Fibroblast of skin of back (primary cell): ENCODE measurements at regions not wholly inside any gene's neighbourhood (a gene's known extent, or its start where the extent isn't known, plus 50 kb on each side); places are given as distances from the start of the nearest gene placed in this dataset.

Experiments
- DNase-seq: peaks from one replicate; pipeline ENCODE4 v3.0.0-alpha.2; 2013

DNA sequence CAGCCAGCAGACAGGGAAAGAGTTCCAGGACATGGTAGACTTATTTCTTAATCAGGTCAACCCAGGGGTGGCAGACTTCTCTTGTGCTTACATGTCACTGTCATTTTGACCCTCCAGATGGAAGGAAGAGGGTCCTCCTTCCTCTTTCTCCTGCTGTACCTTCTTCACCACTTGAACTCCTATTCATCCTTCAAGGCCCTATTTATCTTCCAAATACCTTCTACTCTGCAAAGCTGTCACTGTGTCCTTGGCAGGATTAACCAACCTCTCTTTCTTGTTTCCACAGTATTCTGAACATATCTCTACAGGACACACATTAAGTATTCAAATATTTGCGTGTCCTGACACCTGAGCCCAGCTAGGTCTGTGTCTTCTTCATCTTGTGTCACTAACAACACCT, 163.1 kb downstream of the DICER1 start:
- no peak for DNase-seq

DNA sequence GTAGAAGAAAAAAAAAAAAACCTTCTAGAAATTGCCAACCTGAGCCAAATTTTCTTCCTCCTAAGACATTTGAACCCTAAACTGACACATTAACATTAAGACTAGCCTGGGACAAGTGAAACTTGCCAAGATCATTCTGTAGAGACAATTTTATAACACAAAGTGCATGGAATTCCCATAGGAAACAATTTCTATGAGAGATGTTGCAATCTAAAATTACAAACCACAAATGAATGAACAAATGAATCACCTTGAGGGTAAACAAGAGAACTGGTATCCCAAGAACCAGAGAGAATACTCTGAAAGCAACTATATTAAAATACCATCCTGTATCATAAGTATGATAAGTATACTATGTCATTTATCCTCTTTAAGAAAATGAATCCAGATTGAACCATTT, 165.3 kb downstream of the DICER1 start:
- DNase-seq, result no peak

DNA sequence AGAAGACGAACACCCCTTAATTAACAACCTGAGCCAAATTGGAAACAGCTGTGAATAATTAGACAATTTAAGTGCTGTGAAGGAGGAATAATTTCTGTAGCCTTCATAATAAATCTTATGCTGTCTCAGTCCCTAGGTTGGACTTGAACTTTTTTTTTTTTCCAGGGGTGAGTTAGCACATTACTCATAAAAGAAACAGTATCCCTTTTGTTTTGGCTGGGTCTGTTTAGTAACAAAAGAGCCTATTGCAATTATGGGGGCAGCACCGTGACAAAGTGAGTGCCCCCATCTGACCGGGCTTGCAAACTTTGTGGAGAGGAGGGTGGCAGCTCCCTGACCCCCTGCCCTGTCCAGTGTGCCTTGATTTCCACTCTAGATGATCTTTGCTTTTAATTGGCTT, 167.4 kb downstream of the DICER1 start:
- no peak for DNase-seq

DNA sequence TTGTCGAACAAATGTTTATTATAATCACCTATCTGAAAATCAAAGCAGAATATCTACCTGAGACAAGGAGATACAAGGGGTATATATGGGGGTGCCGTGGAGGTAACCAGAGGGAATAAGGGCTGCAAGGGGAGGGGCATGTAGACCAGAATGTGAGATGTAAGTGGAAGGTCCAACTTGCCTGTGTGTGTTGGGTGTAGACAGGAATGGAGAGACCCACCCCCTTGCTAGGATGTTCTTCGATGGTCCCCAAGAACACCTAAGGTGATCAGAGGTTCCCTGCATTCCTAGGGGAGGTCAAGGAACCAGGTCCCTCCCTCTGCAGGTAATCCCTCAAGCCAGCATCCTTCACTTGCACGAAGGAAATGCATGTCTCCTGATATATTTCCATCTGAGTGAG, 167.9 kb downstream of the DICER1 start:
- no peak for DNase-seq

DNA sequence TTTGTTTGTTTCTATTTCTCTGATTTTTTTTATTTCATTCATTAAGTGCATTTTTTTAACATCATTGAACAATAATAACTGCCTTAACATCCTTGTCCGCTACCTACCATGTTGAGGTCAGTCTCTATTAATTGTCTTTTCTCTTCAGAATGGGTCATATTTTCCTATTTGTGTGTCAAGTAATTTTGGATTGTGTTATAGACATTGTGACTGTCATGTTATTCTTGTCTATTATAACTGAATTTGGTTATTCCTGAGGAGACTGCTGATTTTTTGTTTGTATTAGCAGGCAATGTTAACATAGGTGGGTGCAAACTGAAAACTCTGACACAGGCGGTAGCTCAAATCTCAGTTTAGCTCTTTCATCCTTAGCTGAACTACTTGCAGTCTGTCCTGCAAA, 169.9 kb downstream of the DICER1 start:
- no peak for DNase-seq

DNA sequence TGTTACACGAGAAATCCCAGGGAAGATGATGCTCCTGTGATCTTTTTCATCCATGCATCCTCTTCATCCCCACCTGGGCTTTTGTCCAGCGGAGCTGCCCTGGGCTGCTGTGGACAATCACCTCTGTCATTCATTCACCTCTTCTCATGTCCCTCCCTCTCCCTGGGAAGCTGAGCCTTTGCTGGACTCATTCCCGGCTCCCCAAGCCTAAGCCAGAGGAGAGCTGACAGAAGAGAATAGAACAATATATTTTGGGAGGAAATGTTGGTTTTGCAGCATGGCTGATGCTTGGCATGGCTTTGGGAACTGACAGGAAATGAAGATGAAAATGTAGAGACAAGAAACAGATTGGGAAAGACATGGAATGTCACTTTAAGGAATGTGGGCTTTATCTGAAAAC, 177.4 kb downstream of the DICER1 start:
- no peak for DNase-seq

DNA sequence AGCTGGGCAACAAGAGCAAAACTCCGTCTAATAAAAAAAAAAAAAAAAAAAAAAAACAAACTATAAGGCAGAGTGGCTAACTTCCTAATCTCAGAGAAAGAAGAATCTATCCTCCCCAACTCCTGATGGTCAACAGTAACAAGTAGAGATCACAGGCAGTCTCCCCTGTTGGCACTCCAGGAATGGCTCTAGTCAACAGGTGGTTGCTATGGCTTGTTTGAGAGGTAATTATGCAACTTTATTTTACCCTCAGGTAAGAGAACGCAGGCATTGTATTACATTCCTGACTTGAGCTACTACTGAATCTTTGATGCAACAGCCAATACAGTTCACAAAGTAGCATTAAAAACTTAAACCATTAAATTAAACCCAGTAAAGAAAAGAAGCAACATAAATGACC, 180.3 kb downstream of the DICER1 start:
- DNase-seq, result no peak

DNA sequence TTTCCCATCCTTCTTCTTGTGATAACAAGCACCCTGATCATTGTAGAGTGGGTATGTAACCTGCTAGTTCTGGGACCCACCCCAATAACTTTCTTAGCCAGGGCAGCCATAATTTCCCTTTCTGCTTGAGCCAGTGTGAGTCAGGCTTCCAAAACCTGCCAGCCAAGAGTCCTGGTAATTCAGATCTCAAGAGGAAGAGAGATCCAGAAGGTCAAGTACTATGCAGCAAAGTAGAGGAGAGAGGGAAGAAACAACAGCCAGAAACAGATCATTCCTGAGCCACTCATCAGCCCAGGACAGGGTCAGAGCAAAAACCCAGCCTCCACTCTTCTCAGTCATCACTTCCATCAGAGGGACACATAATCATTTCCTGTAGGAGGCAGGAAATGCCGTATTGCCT, 182.0 kb downstream of the DICER1 start:
- no peak for DNase-seq

DNA sequence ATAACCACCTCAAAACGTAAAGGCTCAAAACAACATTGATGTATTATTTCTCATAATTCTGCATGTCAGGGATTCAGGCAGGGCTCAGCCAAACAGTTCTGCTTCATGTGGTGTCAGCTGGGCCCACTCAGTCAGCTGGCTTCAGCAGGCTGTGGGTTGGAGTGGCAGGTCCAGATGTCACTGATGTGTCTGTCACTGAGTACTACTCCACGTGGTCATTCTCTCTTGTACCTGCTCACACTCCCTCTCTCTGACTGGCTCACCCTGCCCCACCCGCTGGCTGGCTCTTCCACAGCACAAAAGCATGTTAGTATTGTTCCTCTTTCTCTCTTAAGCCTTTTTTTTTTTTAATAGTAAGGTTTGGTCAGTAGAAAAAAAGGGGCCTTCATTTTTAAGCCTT, 182.4 kb downstream of the DICER1 start:
- no peak for DNase-seq

DNA sequence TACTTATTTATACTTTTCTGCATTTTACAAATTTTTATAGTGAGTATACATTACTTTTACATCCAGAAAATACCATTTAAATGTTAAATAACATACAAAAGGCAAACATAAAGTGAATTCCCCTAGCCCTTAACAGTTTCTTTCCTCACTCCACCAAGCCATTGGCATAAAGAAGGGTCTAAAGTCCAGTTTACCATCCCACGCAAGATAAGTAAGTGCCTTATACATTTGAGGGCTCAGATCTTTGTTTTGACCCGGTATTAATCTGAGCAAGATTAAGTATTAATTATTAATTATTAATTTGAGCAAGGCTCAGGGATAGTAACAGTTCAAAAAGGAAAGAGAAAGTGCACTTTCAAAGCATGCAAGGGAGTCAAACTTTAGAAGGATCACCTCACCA, 182.9 kb downstream of the DICER1 start:
- DNase-seq, result no peak

DNA sequence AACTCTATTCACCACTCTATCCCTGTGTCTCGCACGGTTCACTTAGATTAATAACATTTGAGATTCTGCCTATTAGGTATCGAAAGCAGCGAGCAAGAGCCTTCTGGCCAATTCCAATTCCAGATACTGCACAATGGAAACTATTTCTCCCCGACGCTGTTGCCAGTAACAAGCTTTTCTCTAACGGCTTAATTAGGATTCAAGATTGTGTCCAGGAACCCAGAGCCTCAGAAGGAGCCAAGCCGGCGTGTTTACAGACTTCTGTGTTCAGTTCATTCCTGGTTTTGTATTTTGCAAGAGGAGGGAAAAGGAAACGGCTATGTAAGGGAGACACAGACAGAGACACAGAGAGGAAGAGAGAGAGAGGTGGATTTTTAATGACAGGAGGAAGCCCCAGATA, 185.6 kb downstream of the DICER1 start:
- DNase-seq, result no peak

DNA sequence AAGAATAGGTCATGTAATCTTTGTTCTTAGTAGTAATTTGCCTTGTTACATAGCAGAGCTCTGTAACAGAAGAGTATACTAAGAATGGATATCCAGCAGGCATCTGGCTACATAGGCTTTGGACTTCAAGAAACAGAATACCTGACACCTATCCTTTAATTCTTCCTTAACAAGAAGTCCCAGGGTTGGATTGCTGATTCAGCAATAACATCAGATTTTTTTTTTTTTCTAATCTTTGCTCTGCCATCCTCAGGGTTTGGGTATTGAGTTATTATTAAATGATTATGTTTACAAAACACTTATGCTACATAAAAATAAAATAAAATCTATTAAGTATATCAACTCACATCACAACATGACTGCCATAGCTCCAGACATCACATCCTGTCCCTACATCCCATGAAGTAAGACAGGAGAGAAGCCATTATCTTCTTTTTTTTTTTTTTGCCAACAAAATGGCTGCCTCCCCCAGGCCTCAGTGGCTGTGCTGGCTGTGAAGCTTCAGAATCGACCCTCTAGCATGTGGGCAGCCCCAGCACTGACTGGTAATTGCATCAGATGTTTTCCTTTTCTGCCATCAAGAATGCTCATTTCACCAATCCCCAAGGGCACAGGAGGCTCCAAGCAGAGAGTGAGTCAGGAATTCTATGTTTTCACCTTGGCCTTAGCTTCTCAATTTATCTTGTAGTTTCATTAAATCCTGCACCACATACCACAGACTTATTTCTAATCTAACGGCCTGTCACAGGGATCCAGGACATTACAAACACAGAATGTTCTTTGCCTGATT, 186.2 kb downstream of the DICER1 start:
- peak; percentile 23 for DNase-seq

DNA sequence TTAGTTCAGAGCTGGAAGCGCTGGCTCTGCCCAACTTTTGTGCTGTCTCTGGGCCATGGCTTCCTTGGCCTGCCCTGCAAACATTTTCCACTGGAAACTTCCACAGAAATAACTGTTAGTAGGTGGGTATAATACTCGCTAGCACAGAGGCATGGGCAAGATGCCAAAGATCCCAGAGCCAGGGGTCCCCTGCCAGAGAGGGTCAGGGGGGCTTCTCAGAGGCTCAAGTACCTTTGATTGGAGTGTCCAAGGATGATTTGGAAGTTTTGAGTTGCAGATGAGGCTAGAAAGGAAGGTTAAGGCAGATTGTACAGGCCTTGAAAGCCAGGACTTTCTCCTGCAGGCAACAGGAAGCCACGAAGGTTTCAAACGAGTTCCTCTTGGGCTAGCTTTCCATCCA, 187.6 kb downstream of the DICER1 start:
- DNase-seq, result no peak

DNA sequence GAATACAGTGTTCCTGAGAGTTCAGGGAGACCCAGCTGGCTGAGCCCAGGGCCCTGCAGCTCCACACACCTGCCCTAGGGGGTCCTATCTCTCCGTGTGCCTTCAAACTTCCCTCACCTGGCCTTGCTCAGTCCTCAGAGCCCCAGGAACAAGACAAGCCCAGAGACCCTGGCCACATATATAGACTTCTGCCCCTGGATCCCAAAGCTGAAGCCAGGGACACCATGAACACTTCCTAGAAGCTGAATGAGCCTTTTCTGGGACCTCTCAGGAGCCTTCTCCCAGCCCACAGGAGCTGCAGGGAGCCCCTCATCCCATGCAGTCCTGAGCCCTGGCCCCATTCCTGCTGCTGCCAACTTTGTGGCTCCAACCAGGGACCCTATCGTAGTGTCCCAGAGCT, 190.5 kb downstream of the DICER1 start:
- DNase-seq, result no peak

DNA sequence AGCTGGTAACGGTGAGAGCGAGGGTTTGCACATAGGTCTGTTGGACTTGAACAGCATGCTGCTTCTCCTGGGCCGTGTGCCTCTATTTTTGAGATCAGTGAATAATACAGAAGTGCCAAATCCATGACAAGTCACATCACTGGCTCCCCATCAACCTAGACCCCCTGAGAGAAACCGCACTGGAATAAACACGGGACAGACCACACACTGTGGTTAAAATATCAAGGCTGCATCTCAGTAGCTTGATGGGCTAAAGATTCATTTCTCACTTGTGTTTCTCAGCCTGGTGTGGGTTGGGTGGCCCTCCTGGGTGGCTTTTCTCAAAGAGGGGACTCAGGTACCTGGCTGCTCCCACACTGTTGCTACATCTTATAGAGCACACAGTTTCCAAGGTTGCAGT, 191.0 kb downstream of the DICER1 start:
- no peak for DNase-seq

DNA sequence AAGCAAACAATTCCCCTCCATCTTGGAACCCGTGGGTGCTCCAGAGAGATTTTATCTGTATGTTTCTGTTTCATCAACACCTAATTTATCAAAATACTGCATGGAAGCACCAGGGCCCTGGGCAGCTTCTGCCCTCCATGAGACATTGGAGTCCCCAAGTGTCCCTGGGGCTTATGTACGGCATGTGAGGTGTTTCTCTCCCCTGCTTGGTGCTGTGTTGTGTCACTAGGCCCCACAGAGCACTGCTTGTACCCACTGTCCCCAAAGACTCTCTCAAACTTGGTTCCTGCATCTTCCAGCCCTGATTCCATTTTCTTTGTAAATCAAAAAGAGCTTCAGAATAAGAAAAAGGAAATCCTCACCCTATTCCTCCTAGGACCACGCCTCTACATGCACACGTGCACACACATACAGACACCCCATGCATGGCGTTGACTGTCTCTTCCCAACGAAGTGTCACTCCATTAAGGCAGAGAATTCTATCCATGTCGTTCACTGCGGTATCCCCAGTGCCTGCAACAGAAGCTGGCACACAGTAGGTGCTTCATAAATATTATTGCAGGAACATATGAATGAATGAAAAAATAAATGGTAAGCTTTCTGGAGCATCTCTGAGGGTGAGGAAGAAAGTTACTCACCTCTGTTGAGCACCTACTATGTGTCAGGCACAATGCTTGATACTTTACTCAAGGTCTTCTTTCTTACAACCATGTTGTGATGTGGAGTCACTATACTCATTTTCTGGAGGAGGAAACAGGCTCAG, 191.6 kb downstream of the DICER1 start:
- no peak for DNase-seq

DNA sequence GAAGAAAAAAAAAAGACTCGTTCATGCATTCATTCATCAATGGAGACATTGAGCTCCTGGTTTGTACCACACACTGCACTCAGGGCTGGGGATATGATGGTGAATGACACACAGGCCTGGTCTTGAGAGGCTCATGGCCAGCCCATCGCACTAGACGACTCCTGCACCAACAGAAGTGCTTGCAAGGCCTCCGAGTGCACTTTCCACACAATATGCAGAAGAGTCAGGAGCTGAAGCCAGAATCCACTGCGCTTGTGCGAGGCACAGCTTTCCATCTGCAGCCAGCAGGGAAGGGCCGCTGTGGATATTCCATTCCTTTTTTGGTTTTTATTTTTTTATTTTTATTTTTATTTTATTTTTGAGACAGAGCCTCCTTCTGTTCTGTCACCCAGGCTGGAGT, 192.4 kb downstream of the DICER1 start:
- no peak for DNase-seq

DNA sequence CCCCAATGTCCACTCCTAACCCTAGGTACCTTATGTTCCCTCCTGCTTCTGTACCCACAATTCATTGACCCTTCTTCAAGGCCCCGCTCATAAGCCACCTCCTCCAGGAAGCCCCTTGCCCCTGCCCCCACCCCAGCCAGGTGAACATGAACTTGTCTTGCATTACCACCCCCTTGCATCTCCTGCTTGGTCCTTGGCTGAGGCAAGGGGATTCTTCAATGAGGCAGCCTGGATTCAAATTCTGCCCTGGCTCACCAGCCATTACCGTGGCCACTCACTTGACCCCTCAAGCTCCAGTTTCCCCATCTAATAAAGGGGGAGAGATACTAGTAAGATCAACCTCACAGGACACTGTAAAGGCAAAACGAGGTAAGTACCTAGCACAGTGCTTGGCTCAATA, 193.1 kb downstream of the DICER1 start:
- DNase-seq, result no peak

DNA sequence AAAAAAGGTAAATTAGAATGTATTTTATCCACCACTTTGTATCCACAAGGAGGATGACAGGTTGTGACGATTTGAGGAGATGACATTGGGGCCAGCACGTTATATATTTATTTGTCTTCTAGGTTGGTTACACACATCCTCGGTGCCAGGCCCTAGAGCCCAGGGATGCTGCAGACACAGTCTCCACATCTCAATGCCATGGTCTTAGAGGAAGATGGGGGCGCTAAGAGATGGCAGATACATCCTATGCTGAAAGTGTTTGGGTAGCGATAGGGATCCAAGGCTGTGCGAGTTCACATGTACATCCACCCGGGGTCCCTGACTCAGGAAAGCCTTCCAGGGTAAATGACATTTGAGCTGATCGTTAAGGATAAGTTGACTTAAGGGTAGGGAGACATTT, 193.1 kb upstream of the GSC start:
- no peak for DNase-seq

DNA sequence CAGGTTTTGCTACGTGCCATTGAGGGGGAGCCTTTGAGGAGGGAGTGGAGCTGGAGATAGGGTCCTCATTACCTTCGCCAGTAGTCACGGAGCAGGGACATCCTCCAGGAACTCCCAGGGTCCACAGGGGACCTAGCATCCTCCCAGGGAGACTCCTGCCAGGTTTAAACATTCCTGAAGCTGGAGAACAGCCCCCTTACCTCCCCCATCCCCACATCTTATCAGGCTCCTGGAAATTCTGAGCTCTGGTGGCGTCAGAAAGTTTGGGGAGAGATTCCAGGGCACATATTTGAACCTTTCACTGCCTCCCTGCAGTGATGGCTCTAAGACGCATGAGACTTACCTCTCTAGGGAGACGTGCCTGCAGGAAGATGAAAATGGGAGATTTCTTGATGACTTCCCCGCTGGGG, 192.3 kb upstream of the GSC start:
- no peak for DNase-seq

DNA sequence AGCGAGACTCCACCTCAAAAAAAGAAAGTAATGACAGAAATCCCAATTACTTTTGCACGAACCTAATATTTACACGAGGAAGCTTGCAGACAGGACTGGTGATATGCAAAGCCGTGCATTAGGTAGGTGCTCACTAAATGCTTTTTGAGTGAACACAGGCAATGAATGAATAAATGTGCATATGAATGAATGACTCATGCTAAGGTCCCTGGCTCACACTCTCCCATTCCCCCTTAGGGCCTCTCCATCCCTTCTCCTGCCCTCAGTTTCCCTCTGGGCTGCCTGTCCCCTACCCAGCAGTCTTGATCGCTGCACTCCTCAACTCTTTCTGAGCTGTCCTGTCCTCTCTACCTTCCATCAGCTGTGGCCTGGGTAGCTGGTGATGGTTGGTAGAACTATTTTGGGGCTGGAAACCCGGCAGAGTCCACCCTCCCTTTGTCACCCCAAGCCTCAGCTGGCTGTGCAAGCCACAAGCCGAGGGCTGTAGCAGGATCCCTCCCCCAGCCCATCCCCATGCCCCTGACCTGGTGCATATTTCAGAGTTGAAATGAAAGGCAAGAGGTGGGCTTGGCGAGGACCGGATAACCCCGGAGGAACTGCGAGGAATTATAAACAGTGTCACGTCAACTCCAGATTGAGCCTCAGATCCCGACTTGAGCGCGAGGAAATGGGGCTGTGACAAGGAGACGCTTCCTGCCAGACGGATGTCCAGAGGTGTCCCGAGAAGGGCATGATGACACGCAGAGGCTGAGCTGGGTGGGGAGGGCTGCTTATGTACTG, 191.7 kb upstream of the GSC start:
- no peak for DNase-seq

DNA sequence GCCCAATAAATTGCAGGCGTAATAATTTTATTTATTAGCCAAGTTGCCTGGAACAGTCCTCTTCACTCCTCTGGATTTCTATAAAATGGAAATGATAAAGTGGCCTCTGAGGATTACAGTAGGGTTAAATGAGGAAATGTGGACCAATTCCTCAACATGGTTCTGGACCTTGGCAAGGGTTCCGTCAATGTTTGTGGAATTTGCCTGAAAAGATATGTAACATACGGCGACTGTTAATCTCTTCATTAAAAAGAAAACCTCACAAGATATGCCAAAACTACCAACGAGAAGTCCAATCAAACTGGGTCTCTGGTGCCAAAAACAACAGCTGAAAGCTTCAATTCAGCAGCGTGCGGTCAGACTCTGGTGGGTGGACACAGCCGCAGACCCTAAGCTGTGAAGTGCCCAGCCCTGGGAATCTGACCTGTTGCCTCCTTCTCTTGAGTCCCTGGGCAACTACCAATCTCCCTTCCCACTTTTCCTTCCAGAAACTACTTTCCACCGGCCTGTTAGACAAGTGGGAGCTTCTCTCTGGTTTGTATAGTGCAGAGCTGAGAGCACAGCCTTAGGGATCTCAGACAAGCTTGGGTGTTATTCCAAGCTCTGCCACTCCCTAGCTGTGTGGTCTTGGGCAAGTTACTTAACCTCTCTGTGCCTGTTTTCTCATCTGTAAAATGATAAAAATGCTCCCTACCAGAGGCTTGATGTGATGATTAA, 190.5 kb upstream of the GSC start:
- no peak for DNase-seq
